HG03354 (cell line): ENCODE measurements at regions not wholly inside any gene's neighbourhood (a gene's known extent, or its start where the extent isn't known, plus 50 kb on each side); places are given as distances from the start of the nearest gene placed in this dataset.

Experiments used
- ATAC-seq: cut with Tn5 transposase; IDR thresholded peaks from one replicate; pipeline ENCODE4 v1.9.1; 2021; ENCODE audit warnings: mild to moderate bottlenecking; ENCODE audit not compliant: unreplicated experiment, poor library complexity, severe bottlenecking

DNA sequence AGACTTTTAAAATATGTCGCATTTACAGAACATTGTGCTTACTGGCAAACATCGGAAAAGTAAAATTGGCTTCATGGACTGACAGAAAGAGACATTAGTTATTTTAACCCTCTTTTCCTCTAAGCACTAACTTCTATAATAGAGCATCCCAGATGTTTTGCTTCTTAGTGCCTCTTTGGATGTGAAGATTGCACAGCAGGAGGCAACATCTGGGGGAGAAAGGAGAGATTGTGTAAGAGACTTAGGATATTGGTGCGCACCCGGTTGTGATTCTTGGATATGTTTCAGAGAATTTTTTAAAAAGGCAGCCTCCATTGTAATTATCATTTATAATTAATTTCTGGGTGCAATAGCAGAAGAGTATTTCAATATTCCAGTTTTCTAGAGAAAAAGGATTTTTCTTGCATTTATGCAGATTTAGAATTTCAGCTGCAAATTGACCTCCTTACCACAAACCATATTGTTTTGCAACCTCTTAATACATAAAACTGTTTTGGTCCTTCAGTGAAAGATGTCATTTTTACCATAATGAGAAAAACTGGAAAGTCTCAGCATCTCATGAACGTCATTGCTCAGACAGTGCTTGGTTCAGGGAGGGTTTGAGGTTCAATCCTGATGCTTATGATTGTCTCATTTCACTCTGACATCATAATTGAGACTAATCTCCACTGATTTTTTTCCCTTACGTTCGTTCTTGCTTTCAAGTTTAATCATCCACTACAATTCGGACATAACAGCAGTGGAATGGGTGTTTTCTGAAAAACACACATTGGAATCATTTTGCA is 404.3 kb downstream of the ZNF521 start:
- no peak for ATAC-seq

DNA sequence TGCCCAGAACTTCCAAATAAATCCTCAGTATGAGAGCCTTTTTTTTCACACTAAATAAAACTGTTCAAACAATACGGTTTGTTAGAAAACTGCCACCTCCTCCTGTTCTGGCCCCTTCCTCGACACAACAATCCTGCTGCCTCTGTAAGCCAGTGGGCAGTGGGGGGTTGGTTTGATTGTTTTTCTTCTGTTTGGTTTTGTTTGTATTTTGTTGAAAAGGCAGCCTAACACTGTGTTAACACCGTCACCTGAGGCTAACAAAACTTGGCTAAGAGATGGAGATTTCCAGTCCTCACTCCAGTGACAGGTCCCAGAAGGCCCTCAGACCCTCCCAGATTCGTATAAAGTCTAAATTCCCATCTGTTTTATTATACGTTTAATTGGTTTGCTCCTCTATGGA is 402.1 kb downstream of the ZNF521 start:
- no peak for ATAC-seq

DNA sequence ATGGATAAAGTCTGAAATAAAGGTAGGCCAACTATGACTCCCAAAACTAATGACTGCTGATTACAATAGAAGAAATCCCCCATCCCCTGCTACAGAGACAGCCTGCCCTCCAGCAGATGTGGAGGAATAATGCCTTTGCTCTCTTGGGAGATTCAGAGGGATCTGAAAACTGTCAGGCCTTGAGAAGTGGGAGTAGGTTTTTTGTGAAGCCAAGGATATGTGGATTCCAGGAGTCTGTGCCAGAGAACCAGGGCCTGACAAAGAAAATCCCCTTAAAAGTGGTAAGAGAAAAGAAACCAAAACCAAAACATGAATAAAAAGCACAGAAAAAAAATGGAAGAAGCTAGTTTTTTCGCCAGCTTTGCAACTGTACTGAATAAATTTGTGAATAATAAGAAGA is 397.6 kb downstream of the ZNF521 start:
- ATAC-seq = no peak

DNA sequence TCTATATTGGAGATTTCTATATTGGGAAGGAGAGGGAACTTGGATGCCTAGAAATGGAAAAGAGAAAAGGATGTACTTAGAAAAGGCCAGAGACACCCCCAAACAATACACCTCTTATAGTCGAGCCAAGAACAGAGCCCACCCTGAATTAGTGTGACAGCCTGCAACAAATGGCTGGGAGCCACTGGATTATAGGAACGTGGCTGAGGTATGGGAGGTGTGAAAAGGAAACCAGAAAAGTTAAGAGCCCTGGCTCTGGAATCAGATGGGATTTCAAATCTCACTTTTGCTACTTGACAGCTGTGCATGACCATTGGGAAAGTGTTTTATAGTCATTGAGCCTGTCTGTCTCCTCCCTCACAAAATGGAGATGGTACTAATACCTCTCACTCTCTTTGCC is 394.0 kb downstream of the ZNF521 start:
- ATAC-seq = no peak

DNA sequence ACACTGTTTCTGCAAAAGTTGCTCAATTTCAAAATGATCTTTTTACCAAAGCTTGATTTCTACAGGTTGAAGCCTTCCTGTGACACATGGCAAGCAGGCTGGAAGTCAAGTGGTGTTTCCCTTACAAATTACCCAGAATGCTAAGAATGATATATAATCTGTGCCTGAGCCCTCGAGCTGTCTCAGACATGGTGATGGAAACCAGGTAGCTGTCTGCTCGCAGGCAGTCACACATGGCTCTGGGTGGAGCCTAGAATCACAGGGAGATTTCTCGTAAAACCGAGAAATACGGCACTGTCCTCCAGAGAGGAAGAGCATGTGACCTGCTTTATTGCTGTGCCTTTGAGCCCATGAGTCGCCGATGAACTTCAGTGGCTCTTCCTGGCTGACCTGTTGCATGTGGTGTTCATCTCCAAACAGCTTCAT is 392.9 kb downstream of the ZNF521 start:
- ATAC-seq = no peak

DNA sequence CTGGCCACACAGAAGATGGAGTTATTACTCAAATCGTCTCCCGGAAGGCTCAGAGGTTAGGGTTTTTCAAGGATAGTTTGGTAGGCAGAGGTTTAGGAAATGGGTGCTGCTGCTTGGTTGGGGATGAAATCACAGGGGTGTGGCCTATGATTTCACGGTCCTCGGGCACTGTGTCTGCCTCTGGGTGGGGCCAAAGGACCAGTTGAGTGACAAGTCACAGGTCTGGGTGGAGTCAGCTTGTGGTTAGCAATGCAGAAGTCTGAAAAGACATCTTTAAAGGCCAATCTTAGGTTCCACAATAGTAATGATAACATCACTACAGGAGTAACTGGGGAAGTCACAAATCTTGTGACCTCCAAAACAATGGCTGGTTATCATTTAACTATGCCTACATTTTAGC is 387.8 kb downstream of the ZNF521 start:
- ATAC-seq = peak; percentile 90

DNA sequence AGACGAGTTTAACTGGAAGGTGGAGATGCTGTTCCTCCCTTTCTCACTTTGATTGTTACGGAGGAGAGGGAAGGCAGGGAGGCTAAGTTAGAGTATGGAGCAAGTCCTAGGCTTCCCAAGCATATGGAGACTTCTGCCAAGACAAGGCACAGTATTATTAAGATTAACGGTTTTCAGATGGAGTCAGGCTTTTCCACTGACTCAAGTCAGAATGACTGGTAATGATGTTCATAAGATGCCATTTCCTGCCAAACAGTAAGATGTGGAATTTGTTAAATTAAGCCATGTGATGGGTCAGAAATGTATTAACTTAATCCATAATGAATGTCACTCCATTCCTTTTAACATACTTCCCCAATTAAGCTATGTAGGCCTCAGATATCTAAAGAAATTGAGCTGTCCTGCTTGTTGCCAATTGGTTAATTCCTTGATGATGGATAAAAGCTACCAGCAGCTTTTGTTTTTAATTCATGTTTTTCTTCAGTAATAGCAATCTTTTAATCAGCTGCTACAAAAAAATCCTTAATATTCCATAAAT is 383.7 kb downstream of the ZNF521 start:
- no peak for ATAC-seq

DNA sequence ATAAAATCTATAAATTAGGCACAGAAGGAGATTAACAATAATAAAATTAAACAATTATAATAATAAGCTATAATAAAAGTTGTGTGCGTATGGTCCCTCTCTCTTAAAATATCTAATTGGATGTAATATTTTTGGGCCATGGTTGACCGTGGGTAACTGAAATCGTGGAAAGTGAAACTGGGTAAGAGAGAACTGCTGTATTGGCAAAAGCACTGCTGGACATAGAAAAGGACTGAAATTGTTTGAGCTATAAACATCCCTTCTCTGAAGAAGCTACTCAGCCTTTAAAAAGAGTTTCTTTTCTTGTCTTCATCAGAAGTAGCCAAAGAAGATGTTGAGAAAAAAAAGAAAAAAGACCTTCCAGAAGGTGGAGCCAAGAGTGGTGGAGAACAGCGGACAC is 379.4 kb downstream of the ZNF521 start:
- ATAC-seq = no peak

DNA sequence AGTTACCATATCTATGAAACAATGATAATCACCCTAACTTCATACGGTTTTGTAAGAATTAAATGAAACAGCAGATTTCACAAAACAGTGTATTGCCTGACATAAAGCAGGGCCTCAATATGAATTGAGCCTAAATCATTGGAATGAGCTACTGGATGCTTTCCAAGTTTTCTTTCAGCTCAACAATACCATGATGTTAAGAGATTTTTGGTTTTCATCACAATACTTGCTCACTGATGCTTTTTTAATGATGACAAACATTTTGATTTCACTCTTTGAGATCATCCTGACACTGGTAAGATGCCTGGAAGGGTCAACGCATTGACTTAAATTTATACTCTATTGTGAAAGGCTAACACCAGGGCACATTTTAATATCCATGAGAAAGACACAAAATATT is 377.5 kb downstream of the ZNF521 start:
- ATAC-seq = no peak

DNA sequence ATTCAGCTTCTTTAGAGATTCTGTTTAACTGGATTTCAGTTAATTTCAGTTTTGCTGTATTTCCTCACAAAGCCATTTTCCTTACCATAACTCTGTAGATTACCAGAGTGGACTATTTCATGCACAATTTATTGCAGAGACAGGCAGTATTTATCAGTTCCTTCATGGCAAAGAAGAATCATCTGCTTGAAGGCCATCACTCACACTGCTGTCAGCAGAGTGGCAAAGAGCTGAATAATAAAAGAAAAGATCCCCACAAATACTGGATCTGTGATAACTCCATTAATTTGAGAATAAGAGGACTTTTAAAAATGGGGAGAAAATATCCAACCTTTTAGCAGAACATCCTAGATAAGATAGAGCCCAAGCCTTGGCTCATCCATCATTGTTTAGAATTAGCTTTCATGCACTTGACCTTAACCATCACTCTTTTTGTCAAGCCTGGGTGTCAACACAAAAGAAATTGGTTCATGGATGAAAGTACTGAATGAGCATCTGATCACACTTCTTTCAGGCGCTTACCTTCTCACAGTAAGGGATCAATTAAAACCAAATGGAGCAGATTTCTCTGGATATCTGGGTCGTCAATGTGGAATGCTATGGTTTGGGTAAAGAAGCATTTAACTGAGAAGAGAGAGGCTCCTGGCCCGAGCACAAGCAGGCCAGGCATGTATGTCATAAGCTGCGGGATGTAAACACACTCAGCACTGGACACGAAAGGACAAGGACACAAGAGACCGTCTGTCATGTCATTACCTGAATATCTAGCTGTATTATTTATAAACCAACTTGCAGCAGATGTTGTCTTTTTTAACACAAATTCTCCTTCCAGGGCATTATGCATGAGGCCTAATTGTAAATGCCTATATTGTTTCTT is 376.2 kb downstream of the ZNF521 start:
- ATAC-seq = no peak

DNA sequence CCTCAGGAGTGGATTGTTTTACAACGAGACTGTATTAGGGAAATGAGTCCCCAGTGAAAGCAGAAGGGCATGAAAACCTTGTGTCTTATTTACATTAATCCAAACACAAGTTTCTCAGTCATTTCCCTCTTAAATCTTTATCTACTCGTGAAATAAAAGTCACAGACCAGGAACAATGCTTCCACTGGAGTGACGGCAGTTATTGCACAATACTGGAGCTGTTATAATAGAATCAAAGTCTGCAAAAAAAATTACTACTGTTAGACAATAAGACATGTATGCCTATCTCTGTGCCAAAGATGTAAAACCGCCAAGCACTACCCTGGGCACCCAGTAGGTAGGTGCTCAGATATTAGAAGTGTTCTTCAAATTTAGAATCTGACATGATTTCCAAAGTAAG is 375.5 kb downstream of the ZNF521 start:
- ATAC-seq = no peak

DNA sequence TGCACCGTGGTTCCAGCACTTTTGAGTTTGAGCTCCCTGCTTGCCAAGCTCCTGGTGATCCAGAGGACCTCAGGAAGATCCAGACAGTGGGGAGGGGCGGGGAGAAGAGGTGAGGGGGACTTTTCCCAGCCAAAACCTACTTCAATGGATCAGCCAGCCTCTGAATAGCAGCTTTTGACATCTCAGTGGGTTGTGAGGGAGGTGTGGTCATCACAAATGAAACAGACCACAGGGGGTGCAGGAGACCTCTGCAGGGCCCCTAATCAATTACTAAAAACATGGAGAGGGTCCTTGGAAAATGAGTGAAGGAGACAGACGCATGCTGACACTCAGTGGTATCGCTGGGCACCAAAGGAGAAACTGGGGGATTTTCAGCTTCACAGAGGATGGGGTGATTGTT is 372.7 kb downstream of the ZNF521 start:
- ATAC-seq = no peak

DNA sequence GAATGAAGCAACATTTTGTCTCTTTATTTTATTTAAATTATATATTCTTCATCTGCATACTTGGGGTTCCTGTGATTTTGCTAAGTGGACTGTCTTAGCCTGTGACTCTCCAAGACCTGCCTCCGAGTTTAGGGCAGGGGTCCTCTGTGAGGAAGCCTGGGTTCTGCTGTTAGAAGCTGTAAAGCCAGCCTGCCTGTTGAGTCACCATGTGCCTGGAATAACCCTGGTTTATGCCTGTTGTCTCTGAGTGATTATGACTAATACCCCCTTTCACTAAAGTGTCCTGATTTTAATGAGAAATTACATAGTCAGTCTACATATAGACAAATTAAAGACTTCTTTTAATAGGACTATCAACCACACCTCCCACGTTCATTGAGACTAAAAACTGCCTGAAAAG is 369.1 kb downstream of the ZNF521 start:
- ATAC-seq = no peak

DNA sequence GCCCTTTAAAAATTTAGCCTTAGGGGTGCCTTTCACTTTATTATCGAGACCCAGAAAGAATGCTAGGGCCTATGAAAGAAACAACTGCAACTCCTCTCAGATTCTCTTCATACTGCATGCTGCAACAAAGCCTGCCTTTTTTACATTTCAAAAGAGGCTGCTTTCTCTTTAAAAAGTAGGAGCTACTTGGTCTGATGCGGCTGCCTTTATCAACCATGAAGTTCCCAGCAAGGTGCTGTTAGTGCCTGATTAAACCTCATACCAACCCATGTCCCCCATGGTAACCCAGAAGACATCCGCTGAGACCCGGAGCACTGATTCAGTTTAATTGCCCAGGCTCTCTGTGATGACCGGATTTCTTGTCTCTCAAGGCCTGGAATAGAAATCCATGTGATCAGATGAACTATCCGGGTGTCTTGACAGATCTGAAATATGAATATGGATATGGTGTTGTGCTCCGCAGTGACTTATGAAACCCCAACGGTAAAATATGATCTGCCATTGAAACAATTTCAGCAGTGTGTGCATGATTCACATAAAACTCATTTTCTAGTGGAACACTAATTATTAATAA is 368.3 kb downstream of the ZNF521 start:
- ATAC-seq = no peak

DNA sequence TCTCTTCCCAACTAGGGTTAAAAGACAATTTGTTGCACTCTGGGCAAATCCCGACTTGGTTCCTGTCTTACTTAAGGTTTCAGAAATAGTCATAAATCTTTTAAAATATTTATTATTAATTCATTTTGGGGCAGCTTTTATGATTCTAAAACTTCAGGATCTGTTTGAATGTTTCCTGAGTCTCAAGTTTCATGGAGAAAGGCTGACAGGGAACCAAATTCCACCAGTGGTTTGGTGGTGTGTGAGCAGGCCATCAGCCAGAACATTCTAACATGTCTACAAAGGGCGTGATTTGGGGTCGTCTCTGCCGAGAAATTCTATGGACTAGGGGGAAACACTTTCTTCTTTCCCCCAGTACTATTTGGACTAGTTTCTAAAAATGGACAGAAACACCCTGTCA is 366.4 kb downstream of the ZNF521 start:
- no peak for ATAC-seq

DNA sequence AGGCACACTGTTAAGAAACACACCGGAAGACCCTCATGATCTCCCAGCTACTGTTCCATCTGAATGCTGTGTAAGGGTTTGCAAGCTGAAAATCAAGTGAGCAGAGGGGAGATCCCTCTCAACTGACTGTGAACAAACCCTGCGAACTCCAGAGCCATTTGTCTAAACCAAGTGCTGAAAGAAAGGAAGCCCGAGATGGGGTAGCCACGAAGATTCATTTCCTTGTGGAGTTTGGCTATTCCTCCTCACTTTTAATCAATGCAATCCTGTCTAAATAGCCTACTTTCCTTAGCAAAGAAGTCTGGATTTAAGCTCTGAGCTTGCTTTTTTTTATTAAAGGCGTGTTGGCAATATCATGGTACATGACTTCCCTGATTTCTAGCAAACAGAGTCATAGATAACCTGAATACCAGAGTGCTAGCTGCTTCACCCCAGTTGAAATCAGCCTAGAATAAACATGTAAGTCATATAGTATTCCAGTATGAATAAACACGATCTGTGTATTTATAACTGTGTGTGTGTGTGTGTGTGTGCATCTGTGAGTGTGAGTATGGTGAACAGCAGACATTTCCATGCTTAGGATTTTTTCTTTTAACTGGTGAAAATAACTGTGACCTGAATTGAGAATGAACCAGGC is 365.2 kb downstream of the ZNF521 start:
- no peak for ATAC-seq

DNA sequence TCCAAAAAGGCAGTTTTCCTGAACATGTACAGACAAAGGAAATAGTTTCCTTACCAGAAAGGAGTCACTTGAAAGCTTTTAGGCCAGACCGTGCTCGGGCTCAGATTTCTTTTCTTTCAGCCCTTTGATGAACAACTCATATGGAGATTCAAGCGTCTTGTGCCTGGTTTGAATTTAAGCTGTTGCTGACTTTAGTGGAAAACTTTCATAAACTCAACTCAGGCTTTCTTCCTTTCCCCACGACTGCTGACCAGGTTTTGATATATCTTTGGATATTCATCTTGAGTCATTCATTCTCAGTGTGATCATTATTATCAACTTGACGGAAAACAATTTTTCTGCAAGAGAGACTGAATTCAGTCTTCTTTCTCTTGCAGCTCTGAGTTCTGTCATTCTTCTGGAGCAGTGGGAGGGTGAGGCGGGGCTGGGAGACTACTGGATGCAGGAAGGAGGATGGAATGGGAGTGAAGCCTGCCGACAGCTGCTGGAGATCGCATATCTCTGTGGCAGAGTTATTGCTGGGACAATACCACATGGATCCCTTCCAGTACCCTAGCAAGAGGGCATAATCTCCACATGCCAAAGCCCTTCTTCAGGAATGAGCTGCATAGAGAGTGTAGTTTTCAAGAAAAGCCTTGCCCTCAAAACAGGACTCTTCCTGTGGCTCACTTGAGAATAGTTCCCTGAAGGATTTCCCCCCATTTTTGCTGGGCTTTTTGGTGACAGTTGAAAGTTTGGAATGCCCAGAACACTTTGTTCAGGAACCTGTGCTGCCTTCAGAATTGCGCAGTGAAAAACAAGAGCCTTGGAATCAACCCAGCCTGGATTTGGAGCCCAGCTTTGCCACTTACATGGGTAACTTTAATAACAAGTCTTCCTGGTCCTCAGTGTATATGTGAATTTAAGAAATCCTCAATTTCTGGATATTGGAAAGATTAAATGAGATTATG is 364.4 kb downstream of the ZNF521 start:
- no peak for ATAC-seq

DNA sequence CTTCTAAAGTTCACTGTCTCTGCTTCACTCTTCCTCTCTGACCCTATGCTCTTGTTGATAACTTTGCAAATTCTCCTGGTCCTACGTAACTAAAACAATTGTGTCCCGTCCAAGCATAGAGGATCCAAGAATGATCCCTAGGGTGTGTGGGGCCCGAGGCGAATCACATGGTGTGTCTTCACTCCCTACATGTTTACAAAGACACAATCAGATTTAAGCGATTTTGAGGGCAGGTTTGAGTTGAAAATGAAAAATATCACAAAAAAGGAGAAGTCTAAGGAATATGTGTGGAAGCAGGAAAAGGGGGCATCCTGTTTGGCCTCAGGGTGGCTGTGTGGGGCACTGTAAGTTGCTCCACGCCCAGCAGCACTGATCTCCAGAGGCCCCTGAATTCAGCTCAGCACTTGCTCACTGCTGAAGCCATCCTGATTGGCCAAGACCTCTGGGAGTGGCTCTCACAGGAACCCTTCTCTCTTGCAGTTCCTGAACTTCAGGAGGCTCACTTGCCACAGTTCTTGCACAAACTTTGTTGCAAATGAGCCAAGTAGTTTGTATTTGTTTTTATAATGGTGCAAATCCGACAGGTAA is 363.6 kb downstream of the ZNF521 start:
- no peak for ATAC-seq
